GM12873 (cell line): ENCODE measurements at regions not wholly inside any gene's neighbourhood (a gene's known extent, or its start where the extent isn't known, plus 50 kb on each side); places are given as distances from the start of the nearest gene placed in this dataset.

Experiments
- TF ChIP-seq, protein P1 (sequence below): IDR thresholded peaks from 2 replicates; pipeline ENCODE4 v1.5.1; 2012; ENCODE audit warnings: low read depth, mild to moderate bottlenecking, moderate library complexity, low read length, control low read depth; ENCODE audit not compliant: insufficient read depth; ENCODE audit errors: missing control alignments

GRCh38 chr1:189021577-189021976, 1456.1 kb downstream of the BRINP3 start:
- TF ChIP-seq, protein P1, sequence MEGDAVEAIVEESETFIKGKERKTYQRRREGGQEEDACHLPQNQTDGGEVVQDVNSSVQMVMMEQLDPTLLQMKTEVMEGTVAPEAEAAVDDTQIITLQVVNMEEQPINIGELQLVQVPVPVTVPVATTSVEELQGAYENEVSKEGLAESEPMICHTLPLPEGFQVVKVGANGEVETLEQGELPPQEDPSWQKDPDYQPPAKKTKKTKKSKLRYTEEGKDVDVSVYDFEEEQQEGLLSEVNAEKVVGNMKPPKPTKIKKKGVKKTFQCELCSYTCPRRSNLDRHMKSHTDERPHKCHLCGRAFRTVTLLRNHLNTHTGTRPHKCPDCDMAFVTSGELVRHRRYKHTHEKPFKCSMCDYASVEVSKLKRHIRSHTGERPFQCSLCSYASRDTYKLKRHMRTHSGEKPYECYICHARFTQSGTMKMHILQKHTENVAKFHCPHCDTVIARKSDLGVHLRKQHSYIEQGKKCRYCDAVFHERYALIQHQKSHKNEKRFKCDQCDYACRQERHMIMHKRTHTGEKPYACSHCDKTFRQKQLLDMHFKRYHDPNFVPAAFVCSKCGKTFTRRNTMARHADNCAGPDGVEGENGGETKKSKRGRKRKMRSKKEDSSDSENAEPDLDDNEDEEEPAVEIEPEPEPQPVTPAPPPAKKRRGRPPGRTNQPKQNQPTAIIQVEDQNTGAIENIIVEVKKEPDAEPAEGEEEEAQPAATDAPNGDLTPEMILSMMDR, result no peak

DNA sequence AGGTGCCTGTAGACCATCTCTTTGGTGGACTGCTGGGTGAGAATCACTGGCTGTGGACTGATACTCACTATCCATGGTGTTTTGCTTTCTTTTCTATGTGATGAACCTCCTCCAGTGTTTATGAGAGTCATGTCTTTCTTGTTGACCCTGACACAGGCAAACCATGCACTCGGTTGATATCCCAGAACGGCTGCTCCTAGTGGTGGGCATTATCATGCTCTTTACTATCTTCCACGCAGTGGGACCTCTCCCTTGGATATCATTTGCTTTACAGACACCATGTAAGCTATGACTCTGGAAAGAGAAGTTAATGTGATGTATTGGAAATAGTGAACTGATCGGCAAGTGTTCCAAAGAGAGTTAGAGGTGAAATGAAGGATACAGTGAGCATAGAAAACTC, 1455.6 kb downstream of the BRINP3 start:
- TF ChIP-seq, protein P1, result no peak

- TF ChIP-seq, protein P1, result no peak
Observed at GRCh38 chr1:189027512-189027911, 1450.2 kb downstream of the BRINP3 start.

DNA sequence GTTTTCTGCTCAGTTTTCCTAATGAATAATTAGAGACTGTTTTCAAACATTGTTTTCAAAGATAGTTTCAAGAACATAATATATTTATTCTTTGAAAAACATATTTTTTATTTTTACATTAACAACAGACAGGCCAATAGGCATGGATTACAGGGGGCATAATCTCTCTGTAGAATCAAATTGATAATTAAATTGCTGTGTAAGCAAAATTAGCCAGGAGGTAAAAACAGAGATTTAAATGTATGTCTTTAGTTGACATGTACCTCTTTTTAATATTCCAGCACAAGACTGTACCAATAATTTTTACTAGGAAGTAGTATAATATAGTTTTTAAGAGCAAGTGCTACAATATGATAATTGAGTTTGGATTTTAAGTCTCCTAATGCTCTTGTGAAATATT, 1444.5 kb downstream of the BRINP3 start:
- TF ChIP-seq, protein P1, result no peak

- TF ChIP-seq, protein P1, result no peak
Observed at GRCh38 chr1:189036628-189037027, 1441.0 kb downstream of the BRINP3 start.

- TF ChIP-seq, protein P1, result no peak
Observed at GRCh38 chr1:189046127-189046526, 1431.5 kb downstream of the BRINP3 start.

DNA sequence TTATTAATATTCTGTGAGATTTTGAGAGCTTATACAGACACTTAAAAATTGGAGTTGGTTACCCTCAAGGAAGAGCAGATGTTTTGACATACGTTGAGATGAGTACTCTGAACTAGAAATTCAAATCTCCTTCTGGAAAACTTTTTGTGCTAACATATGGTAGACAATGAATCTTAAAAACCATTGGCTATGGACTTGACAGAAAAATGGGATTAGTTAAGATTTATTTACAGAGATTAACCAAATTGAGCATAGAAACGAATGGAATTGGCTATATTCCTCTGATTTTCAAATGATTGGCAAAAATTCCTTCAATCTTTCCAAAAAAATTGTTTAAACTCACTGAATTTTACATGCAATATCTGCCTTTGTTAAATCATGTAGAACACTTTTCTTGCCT, 1392.9 kb downstream of the BRINP3 start:
- TF ChIP-seq, protein P1, result no peak
